ENCODE measurements at regions not wholly inside any gene's neighbourhood (a gene's known extent, or its start where the extent isn't known, plus 50 kb on each side); places are given as distances from the start of the nearest gene placed in this dataset.

GRCh38 chrX:137743414-137743813 lies 177.5 kb downstream of the ZIC3 start:
- Histone ChIP-seq H3K27me3 (ENCODE audit: insufficient read depth, poor library complexity, severe bottlenecking) (no peaks in the 10 kb centered on the region), H3K27ac (ENCODE audit: poor library complexity, severe bottlenecking) (no peak overlapping the region), H3K36me3 (ENCODE audit: low read depth) (no peaks in the 10 kb centered on the region), H3K4me1 (ENCODE audit: insufficient read depth, poor library complexity, severe bottlenecking) (no peaks in the 10 kb centered on the region), H3K9me3 (ENCODE audit: severe bottlenecking) (no peaks in the 10 kb centered on the region), H3K4me3 (ENCODE audit: severe bottlenecking) (no peak overlapping the region)
- DNase-seq (ENCODE audit: low spot score) (no peak), ATAC-seq (ENCODE audit: low read depth) (no peak)
- no peak for TF ChIP-seq CTCF (IDR thresholded peaks at IDR 0.05; ENCODE audit: poor library complexity, severe bottlenecking)

- no peak for DNase-seq (ENCODE audit: low spot score)
Measured at GRCh38 chrX:137746289-137746688, 180.4 kb downstream of the ZIC3 start.

GRCh38 chrX:137747244-137748043 lies 181.5 kb downstream of the ZIC3 start:
- no peaks in the 10 kb centered on the region for H3K36me3 ChIP-seq (ENCODE audit: low read depth)
- H3K27me3 ChIP-seq (ENCODE audit: insufficient read depth, poor library complexity, severe bottlenecking): no peaks in the 10 kb centered on the region
- no peaks in the 10 kb centered on the region for H3K9me3 ChIP-seq (ENCODE audit: severe bottlenecking)
- DNase-seq (ENCODE audit: low spot score) (no peak), ATAC-seq (ENCODE audit: low read depth) (no peak)
- no peak for TF ChIP-seq CTCF (IDR thresholded peaks at IDR 0.05; ENCODE audit: poor library complexity, severe bottlenecking)
- H3K4me3 ChIP-seq (ENCODE audit: severe bottlenecking): no peak overlapping the region
- no peaks in the 10 kb centered on the region for H3K4me1 ChIP-seq (ENCODE audit: insufficient read depth, poor library complexity, severe bottlenecking)
- H3K27ac ChIP-seq (ENCODE audit: poor library complexity, severe bottlenecking): no peak overlapping the region

More at GRCh38 chrX:137746289-137746688, 180.4 kb downstream of the ZIC3 start:
- H3K4me3 ChIP-seq (ENCODE audit: severe bottlenecking): no peak overlapping the region
- H3K9me3 ChIP-seq (ENCODE audit: severe bottlenecking): no peaks in the 10 kb centered on the region
- ATAC-seq (ENCODE audit: low read depth): no peak
- H3K36me3 ChIP-seq (ENCODE audit: low read depth): no peaks in the 10 kb centered on the region
- no peak for TF ChIP-seq CTCF (IDR thresholded peaks at IDR 0.05; ENCODE audit: poor library complexity, severe bottlenecking)
- H3K27ac ChIP-seq (ENCODE audit: poor library complexity, severe bottlenecking): no peak overlapping the region
- no peaks in the 10 kb centered on the region for H3K4me1 ChIP-seq (ENCODE audit: insufficient read depth, poor library complexity, severe bottlenecking)
- H3K27me3 ChIP-seq (ENCODE audit: insufficient read depth, poor library complexity, severe bottlenecking): no peaks in the 10 kb centered on the region

- no peaks in the 10 kb centered on the region for H3K9me3 ChIP-seq (ENCODE audit: severe bottlenecking)
- DNase-seq (ENCODE audit: low spot score) (no peak), ATAC-seq (ENCODE audit: low read depth) (no peak)
- no peaks in the 10 kb centered on the region for H3K36me3 ChIP-seq (ENCODE audit: low read depth)
- no peak overlapping the region for H3K27ac ChIP-seq (ENCODE audit: poor library complexity, severe bottlenecking)
- H3K4me1 ChIP-seq (ENCODE audit: insufficient read depth, poor library complexity, severe bottlenecking): no peaks in the 10 kb centered on the region
- no peak for TF ChIP-seq CTCF (IDR thresholded peaks at IDR 0.05; ENCODE audit: poor library complexity, severe bottlenecking)
- no peaks in the 10 kb centered on the region for H3K27me3 ChIP-seq (ENCODE audit: insufficient read depth, poor library complexity, severe bottlenecking)
- no peak overlapping the region for H3K4me3 ChIP-seq (ENCODE audit: severe bottlenecking)
Measured at GRCh38 chrX:137748827-137749226, 182.9 kb downstream of the ZIC3 start.

- no peak for TF ChIP-seq CTCF (IDR thresholded peaks at IDR 0.05; ENCODE audit: poor library complexity, severe bottlenecking)
- Histone ChIP-seq H3K27me3 (ENCODE audit: insufficient read depth, poor library complexity, severe bottlenecking) (no peaks in the 10 kb centered on the region), H3K4me3 (ENCODE audit: severe bottlenecking) (no peak overlapping the region), H3K9me3 (ENCODE audit: severe bottlenecking) (no peaks in the 10 kb centered on the region), H3K36me3 (ENCODE audit: low read depth) (no peaks in the 10 kb centered on the region), H3K4me1 (ENCODE audit: insufficient read depth, poor library complexity, severe bottlenecking) (no peaks in the 10 kb centered on the region), H3K27ac (ENCODE audit: poor library complexity, severe bottlenecking) (no peak overlapping the region)
- ATAC-seq (ENCODE audit: low read depth) (no peak), DNase-seq (ENCODE audit: low spot score) (no peak)
Measured at GRCh38 chrX:137749246-137749645, 183.3 kb downstream of the ZIC3 start.

All from RWPE2 (cell line).